Lower leg skin (tissue), 3 donors: ENCODE measurements at regions not wholly inside any gene's neighbourhood (a gene's known extent, or its start where the extent isn't known, plus 50 kb on each side); places are given as distances from the start of the nearest gene placed in this dataset.

Source experiments
- CTCF ChIP-seq, 3 donors: fragments of 450-650 bp; IDR thresholded peaks; one replicate each; pipeline ENCODE4 v1.5.1; 2016; ENCODE audit warnings: antibody characterized with exemption in 3 of 3, mild to moderate bottlenecking in 3 of 3, moderate library complexity in 2 of 3
- POLR2A ChIP-seq, 2 donors: fragments of 450-650 bp; IDR thresholded peaks; one replicate each; pipeline ENCODE4 v1.6.1; 2016 to 2017; ENCODE audit warnings: antibody characterized with exemption in 2 of 2, mild to moderate bottlenecking in 1 of 2, moderate library complexity in 1 of 2

GRCh38 chr22:34976886-34977285 is 89.1 kb upstream of the ISX start:
- TF ChIP-seq POLR2A (IDR thresholded peaks at IDR 0.05) (no peak), CTCF (IDR thresholded peaks at IDR 0.05) (no peak)
